K562 (cell line): ENCODE measurements at regions not wholly inside any gene's neighbourhood (a gene's known extent, or its start where the extent isn't known, plus 50 kb on each side); places are given as distances from the start of the nearest gene placed in this dataset.

Source experiments
- DACH1 ChIP-seq: fragments of 450-650 bp; IDR thresholded peaks from 2 replicates; pipeline ENCODE4 v1.6.1; 2018; ENCODE audit not compliant: partially characterized antibody
- ETV6 ChIP-seq, 3 experiments: fragments of 150-350 bp in 1 of 3; sonication (generic) in 1 of 3; formaldehyde crosslinking in 1 of 3; IDR thresholded peaks; 2 replicates each; pipeline versions ENCODE4 v1.6.1 to v1.8.0; 2014 to 2022; ENCODE audit warnings: borderline replicate concordance in 2 of 3, low read depth in 2 of 3, antibody characterized with exemption in 1 of 3, low read length in 1 of 3, mild to moderate bottlenecking in 1 of 3, missing genetic modification reagents in 1 of 3
- MXI1 ChIP-seq: IDR thresholded peaks from 2 replicates; pipeline ENCODE4 v1.6.1; 2011; ENCODE audit warnings: low read depth, mild to moderate bottlenecking, improper control_type of control experiment, low read length
- PHB2 ChIP-seq: fragments of 450-650 bp; IDR thresholded peaks from 2 replicates; pipeline ENCODE4 v1.6.1; 2017; ENCODE audit warnings: low read depth
- POLR2AphosphoS5 ChIP-seq: IDR thresholded peaks from 2 replicates; pipeline ENCODE4 v1.6.1; 2011; ENCODE audit warnings: mild to moderate bottlenecking, low read depth, low read length, moderate library complexity; ENCODE audit not compliant: control insufficient read depth, insufficient read depth
- RBM14 ChIP-seq: fragments of 200-400 bp; formaldehyde crosslinking; IDR thresholded peaks from 2 replicates; pipeline ENCODE4 v1.6.1; 2018; ENCODE audit warnings: low read depth, mild to moderate bottlenecking, low read length, moderate library complexity, borderline replicate concordance; ENCODE audit not compliant: insufficient read depth
- SIX5 ChIP-seq, 2 experiments: IDR thresholded peaks; 2 replicates each; pipeline ENCODE4 v1.6.1; 2011; ENCODE audit warnings: low read length in 2 of 2, borderline replicate concordance in 1 of 2, low read depth in 1 of 2, mild to moderate bottlenecking in 1 of 2, moderate library complexity in 1 of 2; ENCODE audit not compliant: insufficient read depth in 1 of 2
- ZNF717 ChIP-seq: fragments of 250-450 bp; sonication (Bioruptor Pico); IDR thresholded peaks from 2 replicates; pipeline ENCODE4 v1.5.0; 2021
- TF ChIP-seq, protein P1 (sequence below): fragments of 250-450 bp; sonication (Bioruptor Pico); IDR thresholded peaks from 2 replicates; pipeline ENCODE4 v1.5.0; 2022; ENCODE audit warnings: mild to moderate bottlenecking
- TF ChIP-seq, protein P2 (sequence below): fragments of 450-650 bp; formaldehyde crosslinking; IDR thresholded peaks from 2 replicates; pipeline ENCODE4 v1.4.0; 2020; ENCODE audit warnings: mild to moderate bottlenecking, moderate library complexity
- TF ChIP-seq, protein P3 (sequence below): sonication (generic); formaldehyde crosslinking; IDR thresholded peaks from 2 replicates; pipeline ENCODE4 v1.8.0; 2022; ENCODE audit warnings: mild to moderate bottlenecking, missing genetic modification reagents
- TF ChIP-seq, protein P4 (sequence below): fragments of 250-450 bp; sonication (Bioruptor Pico); IDR thresholded peaks from 2 replicates; pipeline ENCODE4 v1.4.0; 2020
- TF ChIP-seq, protein P5 (sequence below): fragments of 450-650 bp; IDR thresholded peaks from 2 replicates; pipeline ENCODE4 v1.7.1; 2018; ENCODE audit warnings: mild to moderate bottlenecking, low read depth; ENCODE audit not compliant: partially characterized antibody

DNA sequence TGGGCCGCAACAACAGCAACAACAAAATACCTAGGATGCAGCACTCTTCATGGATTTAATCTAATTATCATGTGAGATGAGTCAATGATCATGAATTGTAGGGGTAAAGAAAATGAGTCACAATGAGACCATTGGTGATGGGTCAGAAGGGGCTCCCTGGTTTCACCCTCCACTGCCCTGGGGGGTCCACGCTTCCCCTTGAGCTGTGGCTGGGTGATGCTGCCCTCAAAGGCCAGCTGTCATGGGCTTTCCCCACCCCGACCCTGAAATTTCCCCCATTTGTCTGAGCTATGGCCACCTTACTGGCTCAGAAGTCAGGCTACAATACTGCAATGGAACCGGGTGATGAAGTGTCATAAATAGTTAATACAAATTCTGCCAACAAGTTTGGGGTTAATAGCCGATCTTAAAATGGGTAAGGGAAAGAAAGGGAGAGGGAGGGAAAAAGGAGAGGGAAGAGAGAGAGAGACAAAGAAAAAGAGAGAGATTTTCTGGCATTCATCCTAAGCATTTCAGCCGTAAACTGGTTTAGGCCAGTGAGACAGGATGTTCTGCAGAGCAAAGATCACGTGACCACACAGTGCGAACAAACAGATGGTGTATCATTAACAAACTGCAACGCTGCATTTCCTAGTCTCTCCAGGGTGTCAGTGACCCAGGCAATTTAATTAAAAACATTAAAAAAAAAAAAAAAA lies 143.4 kb upstream of the ERRFI1 start (continued):
- TF ChIP-seq ETV6 (IDR thresholded peaks at IDR 0.05; ENCODE audit: borderline replicate concordance in 1 of 2, low read depth in 2 of 2, low read length in 1 of 2) (no peak), ETV6 (CRISPR knock-in tag; IDR thresholded peaks at IDR 0.05; ENCODE audit: borderline replicate concordance) (no peak), PHB2 (no peak), MXI1 (no peak), DACH1 (no peak), ZNF717 (CRISPR knock-in tag) (no peak), SIX5 (IDR thresholded peaks at IDR 0.05; ENCODE audit: borderline replicate concordance in 1 of 2, insufficient read depth in 1 of 2, low read depth in 1 of 2, low read length in 2 of 2) (no peak), POLR2AphosphoS5 (no peak), RBM14 (no peak)
- TF ChIP-seq, protein P1, sequence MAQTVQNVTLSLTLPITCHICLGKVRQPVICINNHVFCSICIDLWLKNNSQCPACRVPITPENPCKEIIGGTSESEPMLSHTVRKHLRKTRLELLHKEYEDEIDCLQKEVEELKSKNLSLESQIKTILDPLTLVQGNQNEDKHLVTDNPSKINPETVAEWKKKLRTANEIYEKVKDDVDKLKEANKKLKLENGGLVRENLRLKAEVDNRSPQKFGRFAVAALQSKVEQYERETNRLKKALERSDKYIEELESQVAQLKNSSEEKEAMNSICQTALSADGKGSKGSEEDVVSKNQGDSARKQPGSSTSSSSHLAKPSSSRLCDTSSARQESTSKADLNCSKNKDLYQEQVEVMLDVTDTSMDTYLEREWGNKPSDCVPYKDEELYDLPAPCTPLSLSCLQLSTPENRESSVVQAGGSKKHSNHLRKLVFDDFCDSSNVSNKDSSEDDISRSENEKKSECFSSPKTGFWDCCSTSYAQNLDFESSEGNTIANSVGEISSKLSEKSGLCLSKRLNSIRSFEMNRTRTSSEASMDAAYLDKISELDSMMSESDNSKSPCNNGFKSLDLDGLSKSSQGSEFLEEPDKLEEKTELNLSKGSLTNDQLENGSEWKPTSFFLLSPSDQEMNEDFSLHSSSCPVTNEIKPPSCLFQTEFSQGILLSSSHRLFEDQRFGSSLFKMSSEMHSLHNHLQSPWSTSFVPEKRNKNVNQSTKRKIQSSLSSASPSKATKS: no peak
- TF ChIP-seq, protein P2, sequence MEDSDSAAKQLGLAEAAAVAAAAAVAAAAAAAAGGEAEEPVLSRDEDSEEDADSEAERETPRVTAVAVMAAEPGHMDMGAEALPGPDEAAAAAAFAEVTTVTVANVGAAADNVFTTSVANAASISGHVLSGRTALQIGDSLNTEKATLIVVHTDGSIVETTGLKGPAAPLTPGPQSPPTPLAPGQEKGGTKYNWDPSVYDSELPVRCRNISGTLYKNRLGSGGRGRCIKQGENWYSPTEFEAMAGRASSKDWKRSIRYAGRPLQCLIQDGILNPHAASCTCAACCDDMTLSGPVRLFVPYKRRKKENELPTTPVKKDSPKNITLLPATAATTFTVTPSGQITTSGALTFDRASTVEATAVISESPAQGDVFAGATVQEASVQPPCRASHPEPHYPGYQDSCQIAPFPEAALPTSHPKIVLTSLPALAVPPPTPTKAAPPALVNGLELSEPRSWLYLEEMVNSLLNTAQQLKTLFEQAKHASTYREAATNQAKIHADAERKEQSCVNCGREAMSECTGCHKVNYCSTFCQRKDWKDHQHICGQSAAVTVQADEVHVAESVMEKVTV (CRISPR knock-in tag): no peak
- TF ChIP-seq, protein P3, sequence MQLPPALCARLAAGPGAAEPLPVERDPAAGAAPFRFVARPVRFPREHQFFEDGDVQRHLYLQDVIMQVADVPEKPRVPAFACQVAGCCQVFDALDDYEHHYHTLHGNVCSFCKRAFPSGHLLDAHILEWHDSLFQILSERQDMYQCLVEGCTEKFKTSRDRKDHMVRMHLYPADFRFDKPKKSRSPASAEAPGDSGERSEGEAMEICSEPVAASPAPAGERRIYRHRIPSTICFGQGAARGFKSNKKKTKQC (CRISPR knock-in tag): no peak
- TF ChIP-seq, protein P4, sequence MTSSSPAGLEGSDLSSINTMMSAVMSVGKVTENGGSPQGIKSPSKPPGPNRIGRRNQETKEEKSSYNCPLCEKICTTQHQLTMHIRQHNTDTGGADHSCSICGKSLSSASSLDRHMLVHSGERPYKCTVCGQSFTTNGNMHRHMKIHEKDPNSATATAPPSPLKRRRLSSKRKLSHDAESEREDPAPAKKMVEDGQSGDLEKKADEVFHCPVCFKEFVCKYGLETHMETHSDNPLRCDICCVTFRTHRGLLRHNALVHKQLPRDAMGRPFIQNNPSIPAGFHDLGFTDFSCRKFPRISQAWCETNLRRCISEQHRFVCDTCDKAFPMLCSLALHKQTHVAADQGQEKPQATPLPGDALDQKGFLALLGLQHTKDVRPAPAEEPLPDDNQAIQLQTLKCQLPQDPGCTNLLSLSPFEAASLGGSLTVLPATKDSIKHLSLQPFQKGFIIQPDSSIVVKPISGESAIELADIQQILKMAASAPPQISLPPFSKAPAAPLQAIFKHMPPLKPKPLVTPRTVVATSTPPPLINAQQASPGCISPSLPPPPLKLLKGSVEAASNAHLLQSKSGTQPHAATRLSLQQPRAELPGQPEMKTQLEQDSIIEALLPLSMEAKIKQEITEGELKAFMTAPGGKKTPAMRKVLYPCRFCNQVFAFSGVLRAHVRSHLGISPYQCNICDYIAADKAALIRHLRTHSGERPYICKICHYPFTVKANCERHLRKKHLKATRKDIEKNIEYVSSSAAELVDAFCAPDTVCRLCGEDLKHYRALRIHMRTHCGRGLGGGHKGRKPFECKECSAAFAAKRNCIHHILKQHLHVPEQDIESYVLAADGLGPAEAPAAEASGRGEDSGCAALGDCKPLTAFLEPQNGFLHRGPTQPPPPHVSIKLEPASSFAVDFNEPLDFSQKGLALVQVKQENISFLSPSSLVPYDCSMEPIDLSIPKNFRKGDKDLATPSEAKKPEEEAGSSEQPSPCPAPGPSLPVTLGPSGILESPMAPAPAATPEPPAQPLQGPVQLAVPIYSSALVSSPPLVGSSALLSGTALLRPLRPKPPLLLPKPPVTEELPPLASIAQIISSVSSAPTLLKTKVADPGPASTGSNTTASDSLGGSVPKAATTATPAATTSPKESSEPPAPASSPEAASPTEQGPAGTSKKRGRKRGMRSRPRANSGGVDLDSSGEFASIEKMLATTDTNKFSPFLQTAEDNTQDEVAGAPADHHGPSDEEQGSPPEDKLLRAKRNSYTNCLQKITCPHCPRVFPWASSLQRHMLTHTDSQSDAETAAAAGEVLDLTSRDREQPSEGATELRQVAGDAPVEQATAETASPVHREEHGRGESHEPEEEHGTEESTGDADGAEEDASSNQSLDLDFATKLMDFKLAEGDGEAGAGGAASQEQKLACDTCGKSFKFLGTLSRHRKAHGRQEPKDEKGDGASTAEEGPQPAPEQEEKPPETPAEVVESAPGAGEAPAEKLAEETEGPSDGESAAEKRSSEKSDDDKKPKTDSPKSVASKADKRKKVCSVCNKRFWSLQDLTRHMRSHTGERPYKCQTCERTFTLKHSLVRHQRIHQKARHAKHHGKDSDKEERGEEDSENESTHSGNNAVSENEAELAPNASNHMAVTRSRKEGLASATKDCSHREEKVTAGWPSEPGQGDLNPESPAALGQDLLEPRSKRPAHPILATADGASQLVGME (CRISPR knock-in tag): no peak
- TF ChIP-seq, protein P5, sequence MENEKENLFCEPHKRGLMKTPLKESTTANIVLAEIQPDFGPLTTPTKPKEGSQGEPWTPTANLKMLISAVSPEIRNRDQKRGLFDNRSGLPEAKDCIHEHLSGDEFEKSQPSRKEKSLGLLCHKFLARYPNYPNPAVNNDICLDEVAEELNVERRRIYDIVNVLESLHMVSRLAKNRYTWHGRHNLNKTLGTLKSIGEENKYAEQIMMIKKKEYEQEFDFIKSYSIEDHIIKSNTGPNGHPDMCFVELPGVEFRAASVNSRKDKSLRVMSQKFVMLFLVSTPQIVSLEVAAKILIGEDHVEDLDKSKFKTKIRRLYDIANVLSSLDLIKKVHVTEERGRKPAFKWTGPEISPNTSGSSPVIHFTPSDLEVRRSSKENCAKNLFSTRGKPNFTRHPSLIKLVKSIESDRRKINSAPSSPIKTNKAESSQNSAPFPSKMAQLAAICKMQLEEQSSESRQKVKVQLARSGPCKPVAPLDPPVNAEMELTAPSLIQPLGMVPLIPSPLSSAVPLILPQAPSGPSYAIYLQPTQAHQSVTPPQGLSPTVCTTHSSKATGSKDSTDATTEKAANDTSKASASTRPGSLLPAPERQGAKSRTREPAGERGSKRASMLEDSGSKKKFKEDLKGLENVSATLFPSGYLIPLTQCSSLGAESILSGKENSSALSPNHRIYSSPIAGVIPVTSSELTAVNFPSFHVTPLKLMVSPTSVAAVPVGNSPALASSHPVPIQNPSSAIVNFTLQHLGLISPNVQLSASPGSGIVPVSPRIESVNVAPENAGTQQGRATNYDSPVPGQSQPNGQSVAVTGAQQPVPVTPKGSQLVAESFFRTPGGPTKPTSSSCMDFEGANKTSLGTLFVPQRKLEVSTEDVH: no peak
